Small intestine (tissue), 7 donors: ENCODE measurements at regions not wholly inside any gene's neighbourhood (a gene's known extent, or its start where the extent isn't known, plus 50 kb on each side); places are given as distances from the start of the nearest gene placed in this dataset.

Experiments
- DNase-seq, 2 donors: peaks; one replicate each; pipeline versions ENCODE4 v3.0.0 to v3.0.0-alpha.2; 2013
- FAIRE-seq: peaks from 2 replicates; lab custom pipeline; 2012; peaks lifted over from hg19 to GRCh38; lab: Jason Lieb, UNC
- H3K27ac ChIP-seq, 3 donors: one replicate each; pipeline ENCODE4 v1.5.1; 2013; ENCODE audit warnings: low read length in 2 of 3, mild to moderate bottlenecking in 2 of 3, control low read depth in 1 of 3, inconsistent platforms in 1 of 3, low read depth in 1 of 3, moderate library complexity in 1 of 3
- H3K27me3 ChIP-seq, 3 donors: one replicate each; pipeline ENCODE4 v1.6.1; 2013; ENCODE audit warnings: low read length in 3 of 3, inconsistent platforms in 1 of 3; ENCODE audit not compliant: control insufficient read depth in 3 of 3, insufficient read depth in 3 of 3
- H3K36me3 ChIP-seq, 3 donors: one replicate each; pipeline ENCODE4 v1.6.1; 2013; ENCODE audit warnings: low read length in 3 of 3, inconsistent platforms in 1 of 3, low read depth in 1 of 3, mild to moderate bottlenecking in 1 of 3, moderate library complexity in 1 of 3; ENCODE audit not compliant: control insufficient read depth in 3 of 3, insufficient read depth in 2 of 3
- H3K4me1 ChIP-seq, 3 donors: one replicate each; pipeline ENCODE4 v1.6.1; 2013; ENCODE audit warnings: low read length in 2 of 3, inconsistent platforms in 1 of 3, low read depth in 1 of 3, mild to moderate bottlenecking in 1 of 3, moderate library complexity in 1 of 3; ENCODE audit not compliant: control insufficient read depth in 3 of 3, insufficient read depth in 2 of 3
- H3K4me3 ChIP-seq, 3 donors: one replicate each; pipeline ENCODE4 v1.5.1; 2013; ENCODE audit warnings: low read length in 3 of 3, control low read depth in 1 of 3, inconsistent platforms in 1 of 3, low read depth in 1 of 3, mild to moderate bottlenecking in 1 of 3, moderate library complexity in 1 of 3
- H3K9me3 ChIP-seq, 2 donors: one replicate each; pipeline ENCODE4 v1.6.1; 2013; ENCODE audit warnings: low read depth in 1 of 2, low read length in 1 of 2; ENCODE audit not compliant: control insufficient read depth in 2 of 2, insufficient read depth in 1 of 2
- WGBS, 3 donors: extraction: QIAGEN DNeasy Blood & Tissue Kit; methylation state at CpG; one replicate each; pipeline ENCODE4 v1.1.7; 2013; 5-methylcytosine and 5-hydroxymethylcytosine counted together
- donor health status: healthy with polysubstance abuse.
- donor health status: control.
- donor health status: control.
- donor health status: Bipolar disorder and iron deficiency.
- donor health status: healthy.

DNA sequence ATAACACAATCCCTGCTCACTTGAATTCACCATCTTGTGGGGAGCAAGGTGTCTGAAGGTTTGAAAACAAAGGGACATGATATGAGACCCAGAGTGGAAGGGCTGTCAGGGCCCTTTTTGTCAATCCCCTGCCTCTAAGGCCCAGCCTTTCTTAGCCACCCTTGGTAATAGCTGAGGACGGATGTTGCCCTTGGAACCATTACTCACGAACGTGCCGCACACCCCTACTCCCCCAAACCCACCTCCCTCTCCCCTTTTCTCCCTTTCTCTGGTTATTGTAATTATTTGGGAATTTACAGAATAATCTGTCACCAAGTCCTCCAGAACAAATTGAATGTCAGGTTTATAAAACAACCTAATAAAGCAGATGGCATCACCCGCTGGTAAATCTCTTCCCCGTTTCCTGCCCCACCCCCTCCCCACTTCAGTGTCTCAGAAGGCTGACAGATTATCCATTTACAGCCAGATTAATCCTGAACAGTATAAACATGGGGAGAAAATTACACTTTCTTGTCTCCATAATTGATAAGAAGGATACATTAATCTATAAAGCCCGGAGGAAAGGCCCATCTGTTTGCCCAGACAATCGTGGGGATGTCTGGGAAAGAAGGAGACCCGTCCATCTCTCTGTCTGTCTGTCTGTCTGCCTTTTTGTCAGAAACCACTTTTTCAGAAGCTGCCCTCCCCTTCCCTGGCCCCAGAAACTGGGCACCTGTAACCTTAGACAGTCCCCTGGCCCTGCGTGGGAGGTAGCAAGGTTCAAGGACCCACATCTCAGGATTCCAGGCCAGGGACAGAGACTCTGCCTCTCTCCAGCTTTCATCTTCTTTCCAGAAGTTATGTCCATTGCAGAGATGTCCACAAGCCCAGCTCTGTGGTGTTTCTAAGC is 60.6 kb upstream of the CD34 start:
- Histone ChIP-seq H3K4me1 (no peaks in the 10 kb centered on the region), H3K27me3 (peaks cover 0 to 15% (median 0%) of the 10 kb centered on the region in 3 donors), H3K4me3 (no peak overlapping the region), H3K9me3 (no peaks in the 10 kb centered on the region), H3K36me3 (no peaks in the 10 kb centered on the region), H3K27ac (no peak overlapping the region)
- FAIRE-seq (no peak), DNase-seq (no peak)
- 59 to 74% (median 64%) methylated on average over 10 of the region's 10 CpGs for WGBS, 3 donors

DNA sequence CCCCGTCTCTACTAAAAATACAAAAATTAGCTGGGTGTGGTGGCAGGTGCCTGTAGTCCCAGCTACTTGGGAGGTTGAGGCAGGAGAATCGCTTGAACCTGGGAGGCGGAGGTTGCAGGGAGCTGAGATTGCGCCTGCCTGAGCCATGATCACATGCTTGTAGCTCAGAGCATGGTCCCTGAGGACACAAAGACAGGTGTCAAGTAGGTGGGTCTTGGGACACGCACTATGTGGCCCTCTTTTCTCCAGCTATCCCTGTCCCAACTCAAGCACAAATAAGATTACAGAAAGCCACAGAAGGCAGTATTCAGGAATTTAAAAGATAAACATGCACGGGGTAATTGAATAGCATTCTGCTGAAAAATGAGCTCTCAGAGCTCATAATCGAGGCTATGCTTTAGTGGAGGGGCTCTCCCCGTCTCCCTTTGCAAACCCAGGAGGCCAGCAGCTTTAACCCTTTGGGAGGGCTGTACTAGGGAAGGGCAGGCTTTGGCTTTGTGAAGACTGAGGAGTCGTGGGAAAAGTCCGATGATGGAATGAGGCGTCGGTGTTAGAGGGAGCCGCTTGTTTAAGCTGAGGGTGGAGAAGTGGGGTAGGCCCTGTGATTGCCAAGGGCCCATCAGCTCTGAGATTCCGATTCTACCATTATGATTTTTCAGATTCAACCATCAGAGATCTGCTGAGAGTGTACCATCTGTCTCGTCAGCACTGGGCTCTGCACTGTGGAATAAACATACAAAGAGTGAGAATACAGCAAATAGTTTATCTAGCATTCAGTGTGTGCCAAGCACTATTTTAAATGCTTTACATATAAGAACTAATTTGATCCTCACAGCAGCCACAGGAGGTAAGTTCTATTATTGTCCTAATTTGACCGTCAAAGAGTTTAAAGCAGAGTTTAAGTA is 59.7 kb upstream of the CD34 start:
- FAIRE-seq (no peak), DNase-seq (no peak)
- Histone ChIP-seq H3K27me3 (peaks cover 0 to 21% (median 0%) of the 10 kb centered on the region in 3 donors), H3K36me3 (no peaks in the 10 kb centered on the region), H3K9me3 (no peaks in the 10 kb centered on the region), H3K27ac (no peak overlapping the region), H3K4me1 (no peaks in the 10 kb centered on the region), H3K4me3 (no peak overlapping the region)
- WGBS, 3 donors: 69 to 82% (median 78%) methylated on average over 16 of the region's 16 CpGs

DNA sequence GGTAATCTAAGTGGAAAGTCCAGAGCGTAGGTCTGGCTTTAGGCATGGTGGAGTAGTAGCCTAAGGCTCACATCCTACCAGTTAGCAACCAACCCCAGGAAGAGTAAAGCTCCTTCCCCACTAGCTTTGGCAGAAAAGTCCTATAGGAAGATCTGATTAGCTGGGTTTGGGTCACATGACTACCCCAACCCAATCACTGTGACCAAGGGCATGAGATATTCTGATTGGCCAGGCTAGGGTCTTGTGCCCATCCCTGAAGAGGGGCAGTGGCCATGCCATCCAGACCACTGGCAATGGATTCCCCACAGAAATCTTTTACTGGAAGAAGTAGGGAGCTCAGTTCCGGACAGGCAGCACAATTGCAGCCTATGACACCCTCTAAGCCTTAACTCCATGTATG is 58.6 kb upstream of the CD34 start:
- H3K36me3 ChIP-seq: no peaks in the 10 kb centered on the region
- 97 to 98% (median 98%) methylated on average over 2 of the region's 2 CpGs for WGBS, 3 donors
- H3K27ac ChIP-seq: no peak overlapping the region
- FAIRE-seq (no peak), DNase-seq (no peak)
- H3K4me1 ChIP-seq: no peaks in the 10 kb centered on the region
- peaks cover 0 to 24% (median 0%) of the 10 kb centered on the region in 3 donors for H3K27me3 ChIP-seq
- H3K9me3 ChIP-seq: no peaks in the 10 kb centered on the region
- H3K4me3 ChIP-seq: no peak overlapping the region

GRCh38 chr1:207968521-207969009 is 57.6 kb upstream of the CD34 start:
- FAIRE-seq (no peak), DNase-seq (no peak)
- no peak overlapping the region for H3K4me3 ChIP-seq
- H3K9me3 ChIP-seq: no peaks in the 10 kb centered on the region
- H3K27ac ChIP-seq: no peak overlapping the region
- 66 to 70% (median 67%) methylated on average over 5 of the region's 5 CpGs for WGBS, 3 donors
- H3K27me3 ChIP-seq: peaks cover 0 to 29% (median 0%) of the 10 kb centered on the region in 3 donors
- no peaks in the 10 kb centered on the region for H3K36me3 ChIP-seq
- peaks cover 0 to 4% (median 0%) of the 10 kb centered on the region in 3 donors for H3K4me1 ChIP-seq

DNA sequence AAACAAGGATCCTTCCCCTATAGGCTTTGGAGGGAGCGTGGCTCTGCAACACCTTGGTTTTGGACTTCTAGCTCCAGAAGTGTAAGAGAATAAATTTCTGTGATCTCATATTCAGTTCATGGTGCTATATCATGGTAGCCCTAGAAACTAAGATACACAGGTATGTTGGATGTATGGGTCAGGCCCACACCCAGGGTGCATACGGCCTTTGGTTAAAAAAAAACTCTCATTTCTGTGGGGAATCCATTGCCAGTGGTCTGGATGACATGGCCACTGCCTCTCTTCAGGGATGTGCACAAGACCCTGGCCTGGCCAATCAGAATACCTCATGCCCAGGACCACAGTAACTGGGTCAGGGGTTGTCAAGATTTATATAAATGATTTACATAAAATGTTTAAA is 56.8 kb upstream of the CD34 start:
- 86 to 93% (median 90%) methylated on average over 2 of the region's 2 CpGs for WGBS, 3 donors
- FAIRE-seq: no peak

GRCh38 chr1:207966521-207966920 is 55.6 kb upstream of the CD34 start:
- Histone ChIP-seq H3K4me3 (no peak overlapping the region), H3K9me3 (no peaks in the 10 kb centered on the region), H3K36me3 (no peaks in the 10 kb centered on the region), H3K27ac (no peak overlapping the region), H3K27me3 (peaks cover 0 to 18% (median 0%) of the 10 kb centered on the region in 3 donors), H3K4me1 (peaks cover 0 to 11% (median 0%) of the 10 kb centered on the region in 3 donors)
- FAIRE-seq: no peak
- no peak for DNase-seq
- 87 to 97% (median 95%) methylated on average over 5 of the region's 5 CpGs for WGBS, 3 donors

More for the DNA sequence above, 56.8 kb upstream of the CD34 start:
- H3K4me1 ChIP-seq: peaks cover 0 to 9% (median 0%) of the 10 kb centered on the region in 3 donors
- H3K4me3 ChIP-seq: no peak overlapping the region
- H3K9me3 ChIP-seq: no peaks in the 10 kb centered on the region
- no peak for DNase-seq
- no peak overlapping the region for H3K27ac ChIP-seq
- H3K27me3 ChIP-seq: peaks cover 0 to 24% (median 0%) of the 10 kb centered on the region in 3 donors
- H3K36me3 ChIP-seq: no peaks in the 10 kb centered on the region

DNA sequence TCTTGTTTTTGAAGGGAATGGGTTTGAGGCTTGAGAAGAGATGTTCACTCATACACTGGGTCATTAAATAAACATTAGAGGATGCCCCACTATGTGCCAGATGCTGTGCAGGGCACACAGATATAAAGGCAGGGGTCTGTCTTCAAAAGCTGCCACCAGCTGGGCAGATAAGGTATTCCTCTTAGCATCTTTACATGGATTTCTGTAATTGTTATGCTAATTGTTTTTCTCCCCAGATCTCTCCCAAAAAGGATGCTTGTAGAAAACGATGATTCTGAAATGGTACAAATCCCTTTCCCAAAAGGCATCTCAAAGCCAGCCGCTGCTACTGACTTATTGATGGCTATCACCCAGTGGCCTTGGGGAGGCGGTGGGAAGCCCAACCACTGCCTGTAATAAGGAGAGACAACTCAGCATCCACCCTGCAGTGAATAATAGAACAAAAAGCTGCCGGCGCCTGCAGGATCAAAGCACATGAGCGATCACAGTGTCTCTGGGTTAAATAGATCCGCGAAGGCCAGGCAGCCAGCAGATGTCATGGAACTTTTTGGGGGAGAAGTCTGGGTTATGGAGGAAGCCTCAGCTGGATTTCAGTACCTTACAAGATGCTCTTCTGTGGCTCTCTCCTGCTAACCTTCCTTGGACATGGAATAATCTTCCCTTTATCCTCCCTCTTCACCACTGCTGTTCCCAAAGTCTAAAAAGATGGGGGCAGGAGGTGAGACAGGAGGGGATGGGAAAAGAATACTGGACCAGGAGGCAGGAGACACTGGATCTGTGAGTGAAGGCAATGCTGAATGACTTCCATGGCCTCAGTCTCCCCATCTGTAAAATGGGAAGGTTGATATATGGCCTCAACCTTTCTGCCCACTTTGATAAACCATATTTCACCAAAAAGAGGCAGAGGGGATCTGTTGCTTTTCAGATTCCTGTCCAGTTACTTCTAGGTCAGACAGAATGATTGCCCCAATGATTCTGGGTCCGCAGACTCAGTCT is 54.8 kb upstream of the CD34 start:
- H3K4me3 ChIP-seq: no peak overlapping the region
- H3K27ac ChIP-seq: no peak overlapping the region
- H3K4me1 ChIP-seq: peaks cover 0 to 11% (median 0%) of the 10 kb centered on the region in 3 donors
- no peak for DNase-seq
- no peaks in the 10 kb centered on the region for H3K36me3 ChIP-seq
- no peaks in the 10 kb centered on the region for H3K9me3 ChIP-seq
- peaks cover 0 to 18% (median 0%) of the 10 kb centered on the region in 3 donors for H3K27me3 ChIP-seq
- 72 to 76% (median 75%) methylated on average over 9 of the region's 9 CpGs for WGBS, 3 donors
- no peak for FAIRE-seq
